ENCODE measurements at regions not wholly inside any gene's neighbourhood (a gene's known extent, or its start where the extent isn't known, plus 50 kb on each side); places are given as distances from the start of the nearest gene placed in this dataset.

- Mint-ChIP-seq H3K27ac (no peak overlapping the region), H3K4me3 (no peak overlapping the region), H3K36me3 (ENCODE audit: low read depth) (peaks cover 2% of the 10 kb centered on the region), H3K4me1 (no peaks in the 10 kb centered on the region), H3K27me3 (no peaks in the 10 kb centered on the region)
- DNase-seq (no peak), ATAC-seq (no peak)
- H3K9me3 ChIP-seq (ENCODE audit: control insufficient read depth, low read length, poor library complexity, severe bottlenecking): no peaks in the 10 kb centered on the region
Observed at GRCh38 chr12:58434726-58435125, 485.6 kb downstream of the LRIG3 start.

- Mint-ChIP-seq H3K27ac (no peak overlapping the region), H3K4me1 (no peaks in the 10 kb centered on the region), H3K27me3 (no peaks in the 10 kb centered on the region), H3K4me3 (no peak overlapping the region), H3K36me3 (ENCODE audit: low read depth) (peaks cover 2% of the 10 kb centered on the region)
- ATAC-seq: no peak
- no peak for DNase-seq
- H3K9me3 ChIP-seq (ENCODE audit: control insufficient read depth, low read length, poor library complexity, severe bottlenecking): no peaks in the 10 kb centered on the region
Observed at GRCh38 chr12:58435647-58436046, 484.7 kb downstream of the LRIG3 start.

- Mint-ChIP-seq H3K4me3 (no peak overlapping the region), H3K27ac (no peak overlapping the region), H3K36me3 (ENCODE audit: low read depth) (no peaks in the 10 kb centered on the region), H3K4me1 (no peaks in the 10 kb centered on the region), H3K27me3 (no peaks in the 10 kb centered on the region)
- ATAC-seq (no peak), DNase-seq (no peak)
- no peaks in the 10 kb centered on the region for H3K9me3 ChIP-seq (ENCODE audit: control insufficient read depth, low read length, poor library complexity, severe bottlenecking)
Observed at GRCh38 chr12:58441483-58441882, 478.8 kb downstream of the LRIG3 start.

- no peaks in the 10 kb centered on the region for H3K36me3 Mint-ChIP-seq (ENCODE audit: low read depth)
- H3K4me3 Mint-ChIP-seq: no peak overlapping the region
- DNase-seq (peak in 1 of 3 donors; percentile 5), ATAC-seq (no peak)
- H3K27ac Mint-ChIP-seq: no peak overlapping the region
- H3K9me3 ChIP-seq (ENCODE audit: control insufficient read depth, low read length, poor library complexity, severe bottlenecking): no peaks in the 10 kb centered on the region
- no peaks in the 10 kb centered on the region for H3K4me1 Mint-ChIP-seq
- no peaks in the 10 kb centered on the region for H3K27me3 Mint-ChIP-seq
Observed at GRCh38 chr12:58443273-58443980, 476.9 kb downstream of the LRIG3 start.

- Mint-ChIP-seq H3K36me3 (ENCODE audit: low read depth) (no peaks in the 10 kb centered on the region), H3K4me1 (no peaks in the 10 kb centered on the region), H3K4me3 (no peak overlapping the region), H3K27me3 (peaks cover 2% of the 10 kb centered on the region), H3K27ac (no peak overlapping the region)
- H3K9me3 ChIP-seq (ENCODE audit: control insufficient read depth, low read length, poor library complexity, severe bottlenecking): no peaks in the 10 kb centered on the region
- DNase-seq (no peak), ATAC-seq (no peak)
Observed at GRCh38 chr12:58443981-58444371, 476.3 kb downstream of the LRIG3 start.

- no peak overlapping the region for H3K27ac Mint-ChIP-seq
- no peak overlapping the region for H3K4me3 Mint-ChIP-seq
- DNase-seq (no peak), ATAC-seq (no peak)
- no peaks in the 10 kb centered on the region for H3K9me3 ChIP-seq (ENCODE audit: control insufficient read depth, low read length, poor library complexity, severe bottlenecking)
- no peaks in the 10 kb centered on the region for H3K4me1 Mint-ChIP-seq
- H3K27me3 Mint-ChIP-seq: peaks cover 8% of the 10 kb centered on the region
- H3K36me3 Mint-ChIP-seq (ENCODE audit: low read depth): no peaks in the 10 kb centered on the region
Observed at GRCh38 chr12:58450868-58451482, 469.3 kb downstream of the LRIG3 start.

- H3K27ac Mint-ChIP-seq: no peak overlapping the region
- H3K36me3 Mint-ChIP-seq (ENCODE audit: low read depth): no peaks in the 10 kb centered on the region
- H3K4me1 Mint-ChIP-seq: no peaks in the 10 kb centered on the region
- ATAC-seq (no peak), DNase-seq (no peak)
- no peak overlapping the region for H3K4me3 Mint-ChIP-seq
- peaks cover 8% of the 10 kb centered on the region for H3K27me3 Mint-ChIP-seq
- H3K9me3 ChIP-seq (ENCODE audit: control insufficient read depth, low read length, poor library complexity, severe bottlenecking): no peaks in the 10 kb centered on the region
Observed at GRCh38 chr12:58452546-58452945, 467.8 kb downstream of the LRIG3 start.

GRCh38 chr12:58453306-58453705 is 467.0 kb downstream of the LRIG3 start:
- H3K27ac Mint-ChIP-seq: no peak overlapping the region
- peaks cover 15% of the 10 kb centered on the region for H3K27me3 Mint-ChIP-seq
- H3K4me1 Mint-ChIP-seq: no peaks in the 10 kb centered on the region

GRCh38 chr12:58455136-58455535 is 465.2 kb downstream of the LRIG3 start:
- no peaks in the 10 kb centered on the region for H3K9me3 ChIP-seq (ENCODE audit: control insufficient read depth, low read length, poor library complexity, severe bottlenecking)
- H3K27me3 Mint-ChIP-seq: peaks cover 21% of the 10 kb centered on the region
- no peaks in the 10 kb centered on the region for H3K36me3 Mint-ChIP-seq (ENCODE audit: low read depth)
- no peak for ATAC-seq
- no peak overlapping the region for H3K27ac Mint-ChIP-seq
- no peak for DNase-seq
- H3K4me3 Mint-ChIP-seq: no peak overlapping the region
- no peaks in the 10 kb centered on the region for H3K4me1 Mint-ChIP-seq

More at GRCh38 chr12:58453306-58453705, 467.0 kb downstream of the LRIG3 start:
- Mint-ChIP-seq H3K4me3 (no peak overlapping the region), H3K36me3 (ENCODE audit: low read depth) (no peaks in the 10 kb centered on the region)
- ATAC-seq (no peak), DNase-seq (no peak)
- H3K9me3 ChIP-seq (ENCODE audit: control insufficient read depth, low read length, poor library complexity, severe bottlenecking): no peaks in the 10 kb centered on the region

GRCh38 chr12:58458102-58458501 is 462.2 kb downstream of the LRIG3 start:
- H3K27ac Mint-ChIP-seq: no peak overlapping the region
- no peak overlapping the region for H3K4me3 Mint-ChIP-seq
- no peak for DNase-seq
- no peaks in the 10 kb centered on the region for H3K9me3 ChIP-seq (ENCODE audit: control insufficient read depth, low read length, poor library complexity, severe bottlenecking)
- H3K27me3 Mint-ChIP-seq: peaks cover 24% of the 10 kb centered on the region
- ATAC-seq: no peak
- no peaks in the 10 kb centered on the region for H3K4me1 Mint-ChIP-seq
- H3K36me3 Mint-ChIP-seq (ENCODE audit: low read depth): no peaks in the 10 kb centered on the region

- Mint-ChIP-seq H3K27me3 (peaks cover 24% of the 10 kb centered on the region), H3K36me3 (ENCODE audit: low read depth) (no peaks in the 10 kb centered on the region), H3K4me1 (no peaks in the 10 kb centered on the region), H3K4me3 (no peak overlapping the region), H3K27ac (no peak overlapping the region)
- DNase-seq: no peak
- no peak for ATAC-seq
- H3K9me3 ChIP-seq (ENCODE audit: control insufficient read depth, low read length, poor library complexity, severe bottlenecking): no peaks in the 10 kb centered on the region
Observed at GRCh38 chr12:58459191-58459590, 461.1 kb downstream of the LRIG3 start.

GRCh38 chr12:58463051-58463450 is 457.3 kb downstream of the LRIG3 start:
- Mint-ChIP-seq H3K27ac (no peak overlapping the region), H3K4me3 (no peak overlapping the region), H3K36me3 (ENCODE audit: low read depth) (no peaks in the 10 kb centered on the region), H3K27me3 (peaks cover 19% of the 10 kb centered on the region), H3K4me1 (no peaks in the 10 kb centered on the region)
- H3K9me3 ChIP-seq (ENCODE audit: control insufficient read depth, low read length, poor library complexity, severe bottlenecking): no peaks in the 10 kb centered on the region
- DNase-seq: no peak
- no peak for ATAC-seq

GRCh38 chr12:58465418-58465817 is 454.9 kb downstream of the LRIG3 start:
- Mint-ChIP-seq H3K27ac (no peak overlapping the region), H3K4me3 (no peak overlapping the region), H3K27me3 (no peaks in the 10 kb centered on the region), H3K36me3 (ENCODE audit: low read depth) (no peaks in the 10 kb centered on the region), H3K4me1 (no peaks in the 10 kb centered on the region)
- no peaks in the 10 kb centered on the region for H3K9me3 ChIP-seq (ENCODE audit: control insufficient read depth, low read length, poor library complexity, severe bottlenecking)
- ATAC-seq (no peak), DNase-seq (no peak)
